ENCODE measurements at regions not wholly inside any gene's neighbourhood (a gene's known extent, or its start where the extent isn't known, plus 50 kb on each side); places are given as distances from the start of the nearest gene placed in this dataset.

DNA sequence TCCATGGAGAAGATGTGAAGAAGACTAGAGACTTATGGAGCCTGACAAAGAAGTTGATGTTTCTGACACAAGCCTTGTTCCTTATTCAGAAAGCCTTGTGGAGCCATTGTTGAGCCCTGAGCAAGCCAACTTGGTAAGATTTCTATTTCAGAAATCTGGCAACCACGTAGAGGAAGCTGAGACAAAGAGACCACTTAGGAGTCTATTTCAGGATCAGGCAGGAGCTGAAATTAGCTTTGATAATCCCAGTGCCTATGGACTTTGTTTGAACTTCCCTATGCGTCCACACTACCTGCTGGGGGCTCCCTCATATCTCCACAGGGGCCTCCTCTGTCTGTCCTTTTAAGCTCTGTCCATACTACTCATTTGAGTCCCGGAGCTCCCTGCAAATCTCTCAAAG is 540.0 kb upstream of the GOT2 start (continued):
- TF ChIP-seq CEBPB (IDR thresholded peaks at IDR 0.05; ENCODE audit: borderline replicate concordance in 1 of 2, low read depth in 2 of 2, low read length in 2 of 2) = no peak
- TF ChIP-seq GABPA (IDR thresholded peaks at IDR 0.05; ENCODE audit: low read depth) = no peak
- TF ChIP-seq FOS (IDR thresholded peaks at IDR 0.05; ENCODE audit: borderline replicate concordance, extremely low read depth, insufficient read length) = no peak
- no peak for TF ChIP-seq PRDM15 (CRISPR knock-in tag; IDR thresholded peaks at IDR 0.05)
- TF ChIP-seq, protein P1, sequence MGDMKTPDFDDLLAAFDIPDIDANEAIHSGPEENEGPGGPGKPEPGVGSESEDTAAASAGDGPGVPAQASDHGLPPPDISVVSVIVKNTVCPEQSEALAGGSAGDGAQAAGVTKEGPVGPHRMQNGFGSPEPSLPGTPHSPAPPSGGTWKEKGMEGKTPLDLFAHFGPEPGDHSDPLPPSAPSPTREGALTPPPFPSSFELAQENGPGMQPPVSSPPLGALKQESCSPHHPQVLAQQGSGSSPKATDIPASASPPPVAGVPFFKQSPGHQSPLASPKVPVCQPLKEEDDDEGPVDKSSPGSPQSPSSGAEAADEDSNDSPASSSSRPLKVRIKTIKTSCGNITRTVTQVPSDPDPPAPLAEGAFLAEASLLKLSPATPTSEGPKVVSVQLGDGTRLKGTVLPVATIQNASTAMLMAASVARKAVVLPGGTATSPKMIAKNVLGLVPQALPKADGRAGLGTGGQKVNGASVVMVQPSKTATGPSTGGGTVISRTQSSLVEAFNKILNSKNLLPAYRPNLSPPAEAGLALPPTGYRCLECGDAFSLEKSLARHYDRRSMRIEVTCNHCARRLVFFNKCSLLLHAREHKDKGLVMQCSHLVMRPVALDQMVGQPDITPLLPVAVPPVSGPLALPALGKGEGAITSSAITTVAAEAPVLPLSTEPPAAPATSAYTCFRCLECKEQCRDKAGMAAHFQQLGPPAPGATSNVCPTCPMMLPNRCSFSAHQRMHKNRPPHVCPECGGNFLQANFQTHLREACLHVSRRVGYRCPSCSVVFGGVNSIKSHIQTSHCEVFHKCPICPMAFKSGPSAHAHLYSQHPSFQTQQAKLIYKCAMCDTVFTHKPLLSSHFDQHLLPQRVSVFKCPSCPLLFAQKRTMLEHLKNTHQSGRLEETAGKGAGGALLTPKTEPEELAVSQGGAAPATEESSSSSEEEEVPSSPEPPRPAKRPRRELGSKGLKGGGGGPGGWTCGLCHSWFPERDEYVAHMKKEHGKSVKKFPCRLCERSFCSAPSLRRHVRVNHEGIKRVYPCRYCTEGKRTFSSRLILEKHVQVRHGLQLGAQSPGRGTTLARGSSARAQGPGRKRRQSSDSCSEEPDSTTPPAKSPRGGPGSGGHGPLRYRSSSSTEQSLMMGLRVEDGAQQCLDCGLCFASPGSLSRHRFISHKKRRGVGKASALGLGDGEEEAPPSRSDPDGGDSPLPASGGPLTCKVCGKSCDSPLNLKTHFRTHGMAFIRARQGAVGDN (IDR thresholded peaks at IDR 0.05) = no peak
- no peak for TF ChIP-seq PAX8 (IDR thresholded peaks at IDR 0.05)
- no peak for TF ChIP-seq NRF1 (conservative IDR thresholded peaks at IDR 0.05; ENCODE audit: low read depth, low read length)
- no peak for TF ChIP-seq MTA3 (IDR thresholded peaks at IDR 0.05; ENCODE audit: borderline replicate concordance, low read length)
- TF ChIP-seq TAF1 (IDR thresholded peaks at IDR 0.05; ENCODE audit: borderline replicate concordance, low read depth, low read length) = no peak
- no peak for TF ChIP-seq IRF4 (IDR thresholded peaks at IDR 0.05; ENCODE audit: low read depth, low read length)
